PFSK-1 (cell line): ENCODE measurements at regions not wholly inside any gene's neighbourhood (a gene's known extent, or its start where the extent isn't known, plus 50 kb on each side); places are given as distances from the start of the nearest gene placed in this dataset.

ENCODE experiments used
- FOXP2 ChIP-seq: optimal IDR thresholded peaks from 2 replicates; pipeline ENCODE3; 2011; ENCODE audit warnings: borderline replicate concordance, control low read depth, inconsistent platforms; ENCODE audit not compliant: insufficient read depth; ENCODE audit errors: extremely low read length, extremely low read depth
- POLR2AphosphoS5 ChIP-seq: IDR thresholded peaks from 2 replicates; pipeline ENCODE4 v1.6.1; 2012; ENCODE audit warnings: low read depth, mild to moderate bottlenecking, control low read depth, low read length, moderate library complexity
- SIN3A ChIP-seq: IDR thresholded peaks from 2 replicates; pipeline ENCODE4 v1.6.1; 2012; ENCODE audit warnings: mild to moderate bottlenecking, low read length, moderate library complexity, borderline replicate concordance; ENCODE audit not compliant: insufficient read depth
- TAF1 ChIP-seq: IDR thresholded peaks from 2 replicates; pipeline ENCODE4 v1.6.1; 2012; ENCODE audit warnings: low read length, control low read depth, borderline replicate concordance; ENCODE audit not compliant: insufficient read depth
- TF ChIP-seq, protein P1 (sequence below), 2 experiments: IDR thresholded peaks; 2 replicates each; pipeline versions ENCODE4 v1.6.1 to v1.8.0; 2011 to 2012; ENCODE audit warnings: low read depth in 2 of 2, low read length in 2 of 2, control low read depth in 1 of 2, inconsistent platforms in 1 of 2, mild to moderate bottlenecking in 1 of 2, moderate library complexity in 1 of 2; ENCODE audit not compliant: insufficient read depth in 1 of 2

DNA sequence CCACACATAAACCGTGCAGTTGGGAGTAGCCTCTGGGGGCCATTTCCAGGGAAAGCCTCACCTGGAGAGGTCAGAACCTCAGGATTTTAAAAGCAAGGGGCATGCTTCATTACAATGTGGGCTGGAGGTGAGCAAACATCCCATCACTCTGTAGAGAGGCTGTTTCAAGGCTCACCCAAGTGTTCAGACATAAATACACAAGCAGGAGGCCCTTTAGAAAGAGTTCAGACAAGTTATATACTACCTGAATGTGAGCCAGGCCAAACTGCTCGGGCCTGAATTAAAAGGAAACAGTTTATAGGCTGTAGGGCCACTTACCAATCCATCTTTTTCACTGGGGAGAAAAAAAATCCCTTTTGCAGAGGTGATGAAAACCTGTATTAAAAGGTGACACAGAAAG lies 540.0 kb upstream of the ZEB2 start:
- no peak for TF ChIP-seq FOXP2
- no peak for TF ChIP-seq SIN3A
- TF ChIP-seq POLR2AphosphoS5 = no peak
- TF ChIP-seq, protein P1, sequence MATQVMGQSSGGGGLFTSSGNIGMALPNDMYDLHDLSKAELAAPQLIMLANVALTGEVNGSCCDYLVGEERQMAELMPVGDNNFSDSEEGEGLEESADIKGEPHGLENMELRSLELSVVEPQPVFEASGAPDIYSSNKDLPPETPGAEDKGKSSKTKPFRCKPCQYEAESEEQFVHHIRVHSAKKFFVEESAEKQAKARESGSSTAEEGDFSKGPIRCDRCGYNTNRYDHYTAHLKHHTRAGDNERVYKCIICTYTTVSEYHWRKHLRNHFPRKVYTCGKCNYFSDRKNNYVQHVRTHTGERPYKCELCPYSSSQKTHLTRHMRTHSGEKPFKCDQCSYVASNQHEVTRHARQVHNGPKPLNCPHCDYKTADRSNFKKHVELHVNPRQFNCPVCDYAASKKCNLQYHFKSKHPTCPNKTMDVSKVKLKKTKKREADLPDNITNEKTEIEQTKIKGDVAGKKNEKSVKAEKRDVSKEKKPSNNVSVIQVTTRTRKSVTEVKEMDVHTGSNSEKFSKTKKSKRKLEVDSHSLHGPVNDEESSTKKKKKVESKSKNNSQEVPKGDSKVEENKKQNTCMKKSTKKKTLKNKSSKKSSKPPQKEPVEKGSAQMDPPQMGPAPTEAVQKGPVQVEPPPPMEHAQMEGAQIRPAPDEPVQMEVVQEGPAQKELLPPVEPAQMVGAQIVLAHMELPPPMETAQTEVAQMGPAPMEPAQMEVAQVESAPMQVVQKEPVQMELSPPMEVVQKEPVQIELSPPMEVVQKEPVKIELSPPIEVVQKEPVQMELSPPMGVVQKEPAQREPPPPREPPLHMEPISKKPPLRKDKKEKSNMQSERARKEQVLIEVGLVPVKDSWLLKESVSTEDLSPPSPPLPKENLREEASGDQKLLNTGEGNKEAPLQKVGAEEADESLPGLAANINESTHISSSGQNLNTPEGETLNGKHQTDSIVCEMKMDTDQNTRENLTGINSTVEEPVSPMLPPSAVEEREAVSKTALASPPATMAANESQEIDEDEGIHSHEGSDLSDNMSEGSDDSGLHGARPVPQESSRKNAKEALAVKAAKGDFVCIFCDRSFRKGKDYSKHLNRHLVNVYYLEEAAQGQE (IDR thresholded peaks at IDR 0.05; ENCODE audit: insufficient read depth in 1 of 2, low read depth in 2 of 2, low read length in 2 of 2) = no peak
- TF ChIP-seq TAF1 = no peak

- TF ChIP-seq TAF1 (no peak), FOXP2 (no peak), SIN3A (no peak), POLR2AphosphoS5 (no peak)
- TF ChIP-seq, protein P1 (IDR thresholded peaks at IDR 0.05; ENCODE audit: insufficient read depth in 1 of 2, low read depth in 2 of 2, low read length in 2 of 2) = no peak
Measured at GRCh38 chr2:145059343-145059742, 539.4 kb upstream of the ZEB2 start.

- TF ChIP-seq, protein P1 (IDR thresholded peaks at IDR 0.05; ENCODE audit: insufficient read depth in 1 of 2, low read depth in 2 of 2, low read length in 2 of 2) = no peak
- TF ChIP-seq TAF1 (no peak), SIN3A (no peak), FOXP2 (no peak), POLR2AphosphoS5 (no peak)
Measured at GRCh38 chr2:145058457-145058856, 538.5 kb upstream of the ZEB2 start.

DNA sequence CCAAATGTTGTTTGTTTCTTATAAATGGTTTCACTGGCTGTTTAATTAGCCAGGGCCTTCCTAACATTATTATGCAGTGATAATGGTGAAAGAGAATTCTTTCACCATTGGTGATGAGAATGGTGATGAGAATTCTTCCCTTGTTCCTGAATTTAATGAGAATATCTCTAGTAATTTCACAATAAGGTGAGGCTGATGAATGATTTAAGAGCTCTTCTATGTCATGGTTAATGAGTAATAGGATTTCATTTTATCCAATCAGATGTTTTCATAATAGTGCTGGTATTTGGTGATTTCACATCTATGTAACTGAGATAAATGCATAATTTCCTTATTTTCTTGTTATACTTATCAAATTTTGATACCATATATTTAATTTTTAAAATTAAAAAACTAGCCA lies 535.7 kb upstream of the ZEB2 start:
- TF ChIP-seq TAF1 (no peak), FOXP2 (no peak), SIN3A (no peak), POLR2AphosphoS5 (no peak)
- TF ChIP-seq, protein P1 (IDR thresholded peaks at IDR 0.05; ENCODE audit: insufficient read depth in 1 of 2, low read depth in 2 of 2, low read length in 2 of 2) = no peak

GRCh38 chr2:145050134-145050533 lies 530.2 kb upstream of the ZEB2 start:
- TF ChIP-seq, protein P1 (IDR thresholded peaks at IDR 0.05; ENCODE audit: insufficient read depth in 1 of 2, low read depth in 2 of 2, low read length in 2 of 2) = no peak
- TF ChIP-seq FOXP2 (no peak), SIN3A (no peak)
